B cell (primary cell): ENCODE measurements at regions not wholly inside any gene's neighbourhood (a gene's known extent, or its start where the extent isn't known, plus 50 kb on each side); places are given as distances from the start of the nearest gene placed in this dataset.

ENCODE experiments used
- ATAC-seq: fragments of 200-7000 bp; cut with Tn5 transposase; one replicate; pipeline ENCODE4 v1.10.0; 2021; ENCODE audit warnings: low read depth, mild to moderate bottlenecking, moderate number of reproducible peaks, moderate library complexity
- CTCF ChIA-PET: fragments of 350-600 bp; sonication (Branson Sonifier 250); formaldehyde crosslinking; loops from one replicate; lab custom pipeline; 2021; ENCODE audit warnings: antibody characterized with exemption, inconsistent platforms; lab: Charles Lee
- POLR2A ChIA-PET: fragments of 350-600 bp; sonication (Branson Sonifier 250); formaldehyde crosslinking; loops from one replicate; lab custom pipeline; 2021; ENCODE audit warnings: antibody characterized with exemption; lab: Charles Lee
- DNase-seq: peaks from one replicate; pipeline ENCODE4 v3.0.0; 2013
- H2AFZ ChIP-seq: 2 replicates; pipeline ENCODE4 v1.6.1; 2012; ENCODE audit warnings: mild to moderate bottlenecking, low read depth, low read length; ENCODE audit not compliant: insufficient read depth, poor library complexity, severe bottlenecking
- H3K27ac ChIP-seq, 2 donors: 1 replicate in 1 of 2; 2 replicates in 1 of 2; pipeline ENCODE4 v1.5.1; 2012 to 2013; ENCODE audit warnings: low read length in 2 of 2, mild to moderate bottlenecking in 2 of 2, moderate library complexity in 1 of 2
- H3K27me3 ChIP-seq, 4 experiments: fragments of 200-600 bp in 1 of 4; sonication (generic) in 1 of 4; replicated peaks in 1 of 4; 1 replicate in 2 of 4; 2 replicates in 2 of 4; pipeline versions ENCODE4 v1.6.1 to v1.7.0; 2013 to 2016; ENCODE audit warnings: low read length in 3 of 4, mild to moderate bottlenecking in 2 of 4, mixed read lengths in 1 of 4, moderate library complexity in 1 of 4; ENCODE audit not compliant: insufficient read depth in 4 of 4, control insufficient read depth in 3 of 4; ENCODE audit errors: control extremely low read depth in 1 of 4
- H3K36me3 ChIP-seq, 2 experiments: replicated peaks in 1 of 2; 1 replicate in 1 of 2; 2 replicates in 1 of 2; pipeline versions ENCODE4 v1.6.1 to v1.7.1; 2013; ENCODE audit warnings: low read length in 1 of 2; ENCODE audit not compliant: insufficient read depth in 2 of 2, control insufficient read depth in 1 of 2; ENCODE audit errors: control extremely low read depth in 1 of 2, extremely low read depth in 1 of 2
- H3K4me1 ChIP-seq, 2 donors: fragments of 200-600 bp in 1 of 2; sonication (generic) in 1 of 2; 1 replicate in 1 of 2; 2 replicates in 1 of 2; pipeline versions ENCODE4 v1.5.1 to v1.6.1; 2013 to 2017; ENCODE audit warnings: low read length in 2 of 2; ENCODE audit not compliant: control insufficient read depth in 2 of 2, insufficient read depth in 2 of 2
- H3K4me2 ChIP-seq: replicated peaks from 2 replicates; pipeline ENCODE3; 2012; ENCODE audit warnings: mild to moderate bottlenecking, low read depth, low read length; ENCODE audit not compliant: poor library complexity, severe bottlenecking
- H3K4me3 ChIP-seq, 5 experiments: fragments of 200-600 bp in 1 of 5; sonication (generic) in 1 of 5; 1 replicate in 3 of 5; 2 replicates in 2 of 5; pipeline versions ENCODE4 v1.5.1 to v1.7.0; 2011 to 2016; ENCODE audit warnings: low read length in 4 of 5, mild to moderate bottlenecking in 4 of 5, low read depth in 2 of 5, control low read depth in 1 of 5, moderate library complexity in 1 of 5; ENCODE audit not compliant: insufficient read depth in 1 of 5; ENCODE audit errors: control extremely low read depth in 1 of 5, extremely low read depth in 1 of 5
- H3K79me2 ChIP-seq: fragments of 200-600 bp; sonication (generic); one replicate; pipeline ENCODE4 v1.6.0; 2016; ENCODE audit warnings: low read length; ENCODE audit not compliant: control insufficient read depth, insufficient read depth
- H3K9ac ChIP-seq: fragments of 200-600 bp; sonication (generic); 2 replicates; pipeline ENCODE4 v1.6.1; 2017; ENCODE audit warnings: mild to moderate bottlenecking, low read length, moderate library complexity
- H3K9me3 ChIP-seq, 3 donors: one replicate each; pipeline versions ENCODE4 v1.6.1 to v1.7.1; 2013; ENCODE audit warnings: low read length in 2 of 3; ENCODE audit not compliant: control insufficient read depth in 2 of 3, insufficient read depth in 1 of 3; ENCODE audit errors: control extremely low read depth in 1 of 3
- H4K20me1 ChIP-seq: 2 replicates; pipeline ENCODE4 v1.6.0; 2012; ENCODE audit warnings: mild to moderate bottlenecking, low read length; ENCODE audit not compliant: insufficient read depth, control insufficient read depth, poor library complexity, severe bottlenecking
- H3K27ac Mint-ChIP-seq: one replicate; pipeline ENCODE4 v1.8.0; 2021; ENCODE audit warnings: mixed read lengths
- H3K27me3 Mint-ChIP-seq: one replicate; pipeline ENCODE4 v1.8.0; 2021; ENCODE audit warnings: mixed read lengths
- H3K4me1 Mint-ChIP-seq: one replicate; pipeline ENCODE4 v1.8.0; 2021; ENCODE audit warnings: mixed read lengths
- H3K4me3 Mint-ChIP-seq: one replicate; pipeline ENCODE4 v1.8.0; 2021; ENCODE audit warnings: mixed read lengths
- H3K9me3 Mint-ChIP-seq: one replicate; pipeline ENCODE4 v1.8.0; 2022; ENCODE audit warnings: mixed read lengths; ENCODE audit not compliant: insufficient read depth
- EZH2 ChIP-seq: IDR thresholded peaks from 2 replicates; pipeline ENCODE4 v1.6.1; 2012; ENCODE audit warnings: borderline replicate concordance, low read depth, mild to moderate bottlenecking, moderate library complexity, low read length; ENCODE audit not compliant: insufficient read depth, poor library complexity, severe bottlenecking
- WGBS: methylation state at CpG from one replicate; pipeline ENCODE4 v1.1.5; 2013; ENCODE audit warnings: missing lambda C conversion rate; ENCODE audit not compliant: insufficient coverage; 5-methylcytosine and 5-hydroxymethylcytosine counted together
- intact Hi-C: fragments of 100-400 bp; cut with micrococcal nuclease; formaldehyde crosslinking; loops from one replicate; pipeline ENCODE4 v1.10.0; 2022
- TF ChIP-seq, protein P1 (sequence below): fragments of 200-600 bp; IDR thresholded peaks from one replicate; pipeline ENCODE4 v1.8.0; 2022; ENCODE audit warnings: antibody characterized with exemption, mild to moderate bottlenecking

- no peak overlapping the region for H3K4me2 ChIP-seq
- no peak overlapping the region for H3K27ac ChIP-seq
- H3K36me3 ChIP-seq = no peaks in the 10 kb centered on the region
- H3K79me2 ChIP-seq = no peaks in the 10 kb centered on the region
- TF ChIP-seq, protein P1, sequence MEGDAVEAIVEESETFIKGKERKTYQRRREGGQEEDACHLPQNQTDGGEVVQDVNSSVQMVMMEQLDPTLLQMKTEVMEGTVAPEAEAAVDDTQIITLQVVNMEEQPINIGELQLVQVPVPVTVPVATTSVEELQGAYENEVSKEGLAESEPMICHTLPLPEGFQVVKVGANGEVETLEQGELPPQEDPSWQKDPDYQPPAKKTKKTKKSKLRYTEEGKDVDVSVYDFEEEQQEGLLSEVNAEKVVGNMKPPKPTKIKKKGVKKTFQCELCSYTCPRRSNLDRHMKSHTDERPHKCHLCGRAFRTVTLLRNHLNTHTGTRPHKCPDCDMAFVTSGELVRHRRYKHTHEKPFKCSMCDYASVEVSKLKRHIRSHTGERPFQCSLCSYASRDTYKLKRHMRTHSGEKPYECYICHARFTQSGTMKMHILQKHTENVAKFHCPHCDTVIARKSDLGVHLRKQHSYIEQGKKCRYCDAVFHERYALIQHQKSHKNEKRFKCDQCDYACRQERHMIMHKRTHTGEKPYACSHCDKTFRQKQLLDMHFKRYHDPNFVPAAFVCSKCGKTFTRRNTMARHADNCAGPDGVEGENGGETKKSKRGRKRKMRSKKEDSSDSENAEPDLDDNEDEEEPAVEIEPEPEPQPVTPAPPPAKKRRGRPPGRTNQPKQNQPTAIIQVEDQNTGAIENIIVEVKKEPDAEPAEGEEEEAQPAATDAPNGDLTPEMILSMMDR = no peak
- TF ChIP-seq EZH2 = no peak
- no peaks in the 10 kb centered on the region for H3K4me1 Mint-ChIP-seq
- intact Hi-C loops = no loop called here
- H3K9me3 ChIP-seq = no peaks in the 10 kb centered on the region
- H3K4me1 ChIP-seq = no peaks in the 10 kb centered on the region
- H3K4me3 Mint-ChIP-seq = no peak overlapping the region
- no peaks in the 10 kb centered on the region for H3K9me3 Mint-ChIP-seq
- no peak overlapping the region for H3K27ac Mint-ChIP-seq
- no peaks in the 10 kb centered on the region for H3K27me3 ChIP-seq
- no peak overlapping the region for H3K4me3 ChIP-seq
- H3K27me3 Mint-ChIP-seq = no peaks in the 10 kb centered on the region
- no peaks in the 10 kb centered on the region for H4K20me1 ChIP-seq
- ChIA-PET POLR2A (no interaction called here), CTCF (no interaction called here)
- DNase-seq = no peak
- no peak overlapping the region for H3K9ac ChIP-seq
- H2AFZ ChIP-seq = no peak overlapping the region
- no peak for ATAC-seq
Observed at GRCh38 chr4:135573251-135573650, 1371.7 kb upstream of the PABPC4L start.

GRCh38 chr4:135564090-135564489 is 1362.5 kb upstream of the PABPC4L start:
- no peak overlapping the region for H3K4me3 ChIP-seq
- ATAC-seq = no peak
- H3K4me1 ChIP-seq = no peaks in the 10 kb centered on the region
- no peak overlapping the region for H2AFZ ChIP-seq
- H3K4me2 ChIP-seq = no peak overlapping the region
- DNase-seq = no peak
- Mint-ChIP-seq H3K27me3 (no peaks in the 10 kb centered on the region), H3K4me1 (no peaks in the 10 kb centered on the region), H3K4me3 (no peak overlapping the region), H3K27ac (no peak overlapping the region), H3K9me3 (peaks cover 4% of the 10 kb centered on the region)
- no CpG with 5 or more reads among the region's 1 CpG for WGBS
- H4K20me1 ChIP-seq = no peaks in the 10 kb centered on the region
- TF ChIP-seq, protein P1 = no peak
- no peak for TF ChIP-seq EZH2
- H3K79me2 ChIP-seq = no peaks in the 10 kb centered on the region
- H3K36me3 ChIP-seq = no peaks in the 10 kb centered on the region
- POLR2A ChIA-PET = no interaction called here
- no peaks in the 10 kb centered on the region for H3K27me3 ChIP-seq
- H3K9me3 ChIP-seq = no peaks in the 10 kb centered on the region
- H3K27ac ChIP-seq = no peak overlapping the region
- H3K9ac ChIP-seq = no peak overlapping the region
- CTCF ChIA-PET = no interaction called here
- intact Hi-C loops = no loop called here
